NAMALWA (cell line): ENCODE measurements at regions not wholly inside any gene's neighbourhood (a gene's known extent, or its start where the extent isn't known, plus 50 kb on each side); places are given as distances from the start of the nearest gene placed in this dataset.

ENCODE experiments used
- DNase-seq: peaks from one replicate; pipeline ENCODE4 v3.0.0-alpha.2; 2015; ENCODE audit warnings: low spot score

DNA sequence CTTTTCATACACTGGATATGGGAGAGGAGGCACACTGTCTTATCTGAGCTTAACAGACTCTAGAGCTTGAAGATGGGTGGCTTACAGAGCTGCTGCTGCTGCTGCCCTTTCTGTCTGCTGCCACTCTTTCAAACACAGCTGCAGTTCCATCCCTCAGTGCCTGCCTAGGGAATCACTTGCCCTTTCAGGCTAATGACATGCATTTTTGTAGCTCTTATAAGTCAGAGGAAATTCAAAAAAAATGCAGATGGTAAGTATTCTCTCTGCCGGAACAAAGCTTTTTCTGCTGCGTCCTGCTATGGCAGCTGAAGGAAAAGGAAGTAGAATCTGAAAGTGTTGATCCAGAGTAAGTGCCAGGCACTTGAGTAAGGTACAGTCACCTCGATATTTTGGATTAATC is 460.4 kb upstream of the DIAPH2 start:
- no peak for DNase-seq

- DNase-seq, result no peak
Observed at GRCh38 chrX:96244955-96245354, 439.7 kb upstream of the DIAPH2 start.

DNA sequence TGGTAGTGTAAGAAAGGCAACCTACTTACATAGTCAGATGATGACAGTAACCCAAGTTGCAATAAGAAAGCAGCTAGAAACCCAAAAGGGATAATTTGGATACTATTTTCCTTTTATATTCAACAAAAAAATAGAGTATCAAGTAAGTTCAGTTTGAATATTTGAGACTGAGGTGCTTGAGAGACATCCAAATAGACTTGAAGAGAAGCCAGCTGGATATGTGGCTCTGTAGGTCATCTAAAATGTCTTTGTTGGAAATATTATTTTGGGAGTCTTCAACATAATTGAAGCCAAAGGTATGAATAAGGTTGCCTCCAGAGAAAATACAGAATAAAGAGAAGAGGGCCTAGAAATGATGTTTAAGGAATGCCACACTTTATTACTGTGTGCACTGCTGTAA is 438.2 kb upstream of the DIAPH2 start:
- DNase-seq, result no peak
